ENCODE measurements at regions not wholly inside any gene's neighbourhood (a gene's known extent, or its start where the extent isn't known, plus 50 kb on each side); places are given as distances from the start of the nearest gene placed in this dataset.

- TF ChIP-seq POLR2A (IDR thresholded peaks at IDR 0.05): no peak
- no peak for TF ChIP-seq CTCF (IDR thresholded peaks at IDR 0.05)
- Histone ChIP-seq H3K27me3 (no peaks in the 10 kb centered on the region), H3K27ac (no peak overlapping the region), H3K4me1 (no peaks in the 10 kb centered on the region), H3K9me3 (no peaks in the 10 kb centered on the region), H3K4me3 (no peak overlapping the region), H3K36me3 (no peaks in the 10 kb centered on the region)
- no peak for DNase-seq
- intact Hi-C loops (cut with DNase I): no loop called here
- no peak for ATAC-seq
These were observed 272.6 kb downstream of the ADCYAP1 start for GRCh38 chr18:1177232-1177631.

GRCh38 chr18:1191341-1191740 lies 286.7 kb downstream of the ADCYAP1 start:
- Histone ChIP-seq H3K27ac (no peak overlapping the region), H3K4me3 (no peak overlapping the region), H3K36me3 (no peaks in the 10 kb centered on the region), H3K4me1 (no peaks in the 10 kb centered on the region), H3K9me3 (no peaks in the 10 kb centered on the region), H3K27me3 (no peaks in the 10 kb centered on the region)
- no peak for DNase-seq
- no peak for ATAC-seq
- TF ChIP-seq POLR2A (IDR thresholded peaks at IDR 0.05) (no peak), CTCF (IDR thresholded peaks at IDR 0.05) (no peak)
- 51% methylated on average over 3 of the region's 3 CpGs for WGBS (ENCODE audit: insufficient coverage, low coverage, low lambda C conversion rate, missing lambda C conversion rate)
- intact Hi-C loops (cut with DNase I): no loop called here

- Histone ChIP-seq H3K4me3 (no peak overlapping the region), H3K27ac (no peak overlapping the region), H3K9me3 (no peaks in the 10 kb centered on the region), H3K36me3 (no peaks in the 10 kb centered on the region), H3K4me1 (no peaks in the 10 kb centered on the region), H3K27me3 (no peaks in the 10 kb centered on the region)
- DNase-seq (no peak), ATAC-seq (no peak)
- WGBS (ENCODE audit: insufficient coverage, low coverage, low lambda C conversion rate, missing lambda C conversion rate): 67% methylated on average over 1 of the region's 1 CpG
- intact Hi-C loops (cut with DNase I): no loop called here
- TF ChIP-seq POLR2A (IDR thresholded peaks at IDR 0.05): no peak
- no peak for TF ChIP-seq CTCF (IDR thresholded peaks at IDR 0.05)
These were observed 308.5 kb downstream of the ADCYAP1 start for GRCh38 chr18:1213126-1213525.

- H3K36me3 ChIP-seq: no peaks in the 10 kb centered on the region
- ATAC-seq: no peak
- no peak for TF ChIP-seq CTCF (IDR thresholded peaks at IDR 0.05)
- TF ChIP-seq POLR2A (IDR thresholded peaks at IDR 0.05): no peak
- H3K9me3 ChIP-seq: no peaks in the 10 kb centered on the region
- intact Hi-C loops (cut with DNase I): no loop called here
- no peak for DNase-seq
- 26% methylated on average over 2 of the region's 2 CpGs for WGBS (ENCODE audit: insufficient coverage, low coverage, low lambda C conversion rate, missing lambda C conversion rate)
- no peak overlapping the region for H3K27ac ChIP-seq
- H3K27me3 ChIP-seq: no peaks in the 10 kb centered on the region
- no peaks in the 10 kb centered on the region for H3K4me1 ChIP-seq
- H3K4me3 ChIP-seq: no peak overlapping the region
These were observed 318.2 kb downstream of the ADCYAP1 start for GRCh38 chr18:1222880-1223279.

- Histone ChIP-seq H3K27me3 (no peaks in the 10 kb centered on the region), H3K4me3 (no peak overlapping the region), H3K27ac (no peak overlapping the region), H3K9me3 (peaks cover 0 to 6% (median 0%) of the 10 kb centered on the region in 4 donors), H3K4me1 (no peaks in the 10 kb centered on the region), H3K36me3 (no peaks in the 10 kb centered on the region)
- DNase-seq (no peak), ATAC-seq (no peak)
- intact Hi-C loops (cut with DNase I): no loop called here
- no peak for TF ChIP-seq CTCF (IDR thresholded peaks at IDR 0.05)
- TF ChIP-seq POLR2A (IDR thresholded peaks at IDR 0.05): no peak
- 67% methylated on average over 4 of the region's 4 CpGs for WGBS (ENCODE audit: insufficient coverage, low coverage, low lambda C conversion rate, missing lambda C conversion rate)
These were observed 322.4 kb downstream of the ADCYAP1 start for GRCh38 chr18:1227025-1227424.

Measured in right lobe of liver (tissue), 6 donors.